H9 (cell line): ENCODE measurements at regions not wholly inside any gene's neighbourhood (a gene's known extent, or its start where the extent isn't known, plus 50 kb on each side); places are given as distances from the start of the nearest gene placed in this dataset.

Experiments used
- DNase-seq: peaks from one replicate; pipeline ENCODE4 v3.0.0-alpha.2; 2017
- H2AFZ ChIP-seq: one replicate; pipeline ENCODE4 v1.6.1; 2013; ENCODE audit warnings: mild to moderate bottlenecking, low read length, control low read depth, moderate library complexity
- H2AK5ac ChIP-seq: 2 replicates; pipeline ENCODE4 v1.6.1; 2013; ENCODE audit warnings: low read length, control low read depth, mixed read lengths; ENCODE audit not compliant: insufficient read length
- H2BK120ac ChIP-seq: one replicate; pipeline ENCODE4 v1.6.1; 2013; ENCODE audit warnings: low read depth, mild to moderate bottlenecking, low read length, control low read depth, inconsistent platforms; ENCODE audit not compliant: poor library complexity, severe bottlenecking
- H2BK12ac ChIP-seq: 2 replicates; pipeline ENCODE4 v1.6.1; 2013; ENCODE audit warnings: low read length, control low read depth, mixed read lengths, low read depth; ENCODE audit not compliant: insufficient read length
- H2BK15ac ChIP-seq: 2 replicates; pipeline ENCODE4 v1.6.1; 2013; ENCODE audit warnings: low read depth, low read length, control low read depth
- H2BK20ac ChIP-seq: one replicate; pipeline ENCODE4 v1.6.1; 2013; ENCODE audit warnings: low read depth, mild to moderate bottlenecking, low read length, control low read depth, inconsistent platforms; ENCODE audit not compliant: poor library complexity, severe bottlenecking
- H2BK5ac ChIP-seq: 2 replicates; pipeline ENCODE4 v1.6.1; 2013; ENCODE audit warnings: low read length, control low read depth, mixed read lengths; ENCODE audit not compliant: insufficient read length
- H3K14ac ChIP-seq: 2 replicates; pipeline ENCODE4 v1.6.1; 2013; ENCODE audit warnings: low read length, control low read depth; ENCODE audit not compliant: insufficient read depth
- H3K18ac ChIP-seq: 2 replicates; pipeline ENCODE4 v1.6.1; 2013; ENCODE audit warnings: low read depth, mild to moderate bottlenecking, mixed read lengths, low read length, control low read depth; ENCODE audit not compliant: insufficient read length
- H3K23ac ChIP-seq: 2 replicates; pipeline ENCODE4 v1.6.1; 2013; ENCODE audit warnings: low read length, control low read depth, mixed read lengths, low read depth; ENCODE audit not compliant: insufficient read length
- H3K23me2 ChIP-seq: 2 replicates; pipeline ENCODE4 v1.6.1; 2013; ENCODE audit warnings: low read depth, mild to moderate bottlenecking, mixed read lengths, low read length, control low read depth; ENCODE audit not compliant: insufficient read length, poor library complexity, severe bottlenecking
- H3K27ac ChIP-seq: 2 replicates; pipeline ENCODE4 v1.5.1; 2013; ENCODE audit warnings: low read length, control low read depth, mixed read lengths, low read depth; ENCODE audit not compliant: insufficient read length
- H3K27me3 ChIP-seq: 2 replicates; pipeline ENCODE4 v1.6.1; 2013; ENCODE audit warnings: low read length, control low read depth, inconsistent platforms; ENCODE audit not compliant: insufficient read depth
- H3K4ac ChIP-seq: 2 replicates; pipeline ENCODE4 v1.6.1; 2013; ENCODE audit warnings: low read depth, mild to moderate bottlenecking, control low read depth, inconsistent platforms, low read length, moderate library complexity
- H3K4me1 ChIP-seq: 2 replicates; pipeline ENCODE4 v1.6.1; 2013; ENCODE audit warnings: low read length, control low read depth, inconsistent platforms; ENCODE audit not compliant: insufficient read depth
- H3K4me2 ChIP-seq: 2 replicates; pipeline ENCODE4 v1.6.1; 2013; ENCODE audit warnings: low read length, control low read depth, mixed read lengths; ENCODE audit not compliant: insufficient read length, insufficient read depth
- H3K56ac ChIP-seq: 2 replicates; pipeline ENCODE4 v1.6.1; 2013; ENCODE audit warnings: low read depth, mild to moderate bottlenecking, mixed read lengths, low read length, control low read depth; ENCODE audit not compliant: insufficient read length
- H3K79me1 ChIP-seq: 2 replicates; pipeline ENCODE4 v1.6.1; 2013; ENCODE audit warnings: low read depth, mild to moderate bottlenecking, moderate library complexity, low read length, control low read depth, inconsistent platforms; ENCODE audit not compliant: insufficient read depth, poor library complexity, severe bottlenecking
- H3K79me2 ChIP-seq: 2 replicates; pipeline ENCODE4 v1.6.1; 2013; ENCODE audit warnings: low read length, control low read depth, inconsistent platforms; ENCODE audit not compliant: insufficient read depth
- H3K9ac ChIP-seq: 2 replicates; pipeline ENCODE4 v1.6.1; 2013; ENCODE audit warnings: low read length, control low read depth, mixed read lengths; ENCODE audit not compliant: insufficient read length; ENCODE audit errors: extremely low read depth
- H3K9me3 ChIP-seq: one replicate; pipeline ENCODE4 v1.6.1; 2013; ENCODE audit warnings: low read depth, low read length, inconsistent platforms; ENCODE audit not compliant: control insufficient read depth
- H3T11ph ChIP-seq: one replicate; pipeline ENCODE4 v1.6.1; 2013; ENCODE audit warnings: mild to moderate bottlenecking, low read length, control low read depth, inconsistent platforms
- H4K20me1 ChIP-seq: one replicate; pipeline ENCODE4 v1.6.1; 2013; ENCODE audit not compliant: control insufficient read depth, insufficient read length, insufficient read depth
- H4K5ac ChIP-seq: 2 replicates; pipeline ENCODE4 v1.6.1; 2013; ENCODE audit warnings: low read depth, mild to moderate bottlenecking, mixed read lengths, low read length, control low read depth; ENCODE audit not compliant: insufficient read length
- H4K8ac ChIP-seq: replicated peaks from 2 replicates; pipeline ENCODE4 v1.6.1; 2013; ENCODE audit warnings: low read length, control low read depth, mixed read lengths, low read depth; ENCODE audit not compliant: insufficient read length
- H4K91ac ChIP-seq: 2 replicates; pipeline ENCODE4 v1.6.1; 2013; ENCODE audit warnings: low read depth, mild to moderate bottlenecking, moderate library complexity, mixed read lengths, low read length, control low read depth; ENCODE audit not compliant: insufficient read length
- H3K27ac Mint-ChIP-seq, 3 experiments: 2 replicates in 2 of 3; 3 replicates in 1 of 3; pipeline ENCODE4 v1.8.0; 2020 to 2021; ENCODE audit warnings: mixed read lengths in 3 of 3, mild to moderate bottlenecking in 1 of 3, moderate library complexity in 1 of 3
- H3K27me3 Mint-ChIP-seq: 2 replicates; pipeline ENCODE4 v1.8.0; 2021; ENCODE audit warnings: low read depth, mild to moderate bottlenecking, moderate library complexity, mixed read lengths
- H3K36me3 Mint-ChIP-seq, 3 experiments: 2 replicates in 2 of 3; 3 replicates in 1 of 3; pipeline ENCODE4 v1.8.0; 2020 to 2021; ENCODE audit warnings: low read depth in 3 of 3, mixed read lengths in 3 of 3; ENCODE audit not compliant: insufficient read depth in 1 of 3
- H3K4me1 Mint-ChIP-seq, 2 experiments: 2 replicates each; pipeline ENCODE4 v1.8.0; 2020; ENCODE audit warnings: mixed read lengths in 2 of 2
- H3K4me3 Mint-ChIP-seq, 2 experiments: 2 replicates in 1 of 2; 3 replicates in 1 of 2; pipeline ENCODE4 v1.8.0; 2020 to 2021; ENCODE audit warnings: mild to moderate bottlenecking in 2 of 2, mixed read lengths in 2 of 2, moderate library complexity in 1 of 2
- H3K9me3 Mint-ChIP-seq, 2 experiments: 2 replicates in 1 of 2; 3 replicates in 1 of 2; pipeline ENCODE4 v1.8.0; 2020; ENCODE audit warnings: mild to moderate bottlenecking in 2 of 2, mixed read lengths in 2 of 2, moderate library complexity in 1 of 2
- CTCF ChIP-seq: fragments of 200-600 bp; sonication (generic); conservative IDR thresholded peaks from 3 replicates; pipeline ENCODE4 v1.8.0; 2021; ENCODE audit warnings: antibody characterized with exemption, mild to moderate bottlenecking
- WGBS: extraction: QIAGEN DNeasy Blood & Tissue Kit; methylation state at CpG from one replicate; pipeline ENCODE4 v1.1.7; 2013; ENCODE audit warnings: missing lambda C conversion rate, low lambda C conversion rate, mixed read lengths; ENCODE audit not compliant: insufficient read length; ENCODE audit errors: extremely low coverage; 5-methylcytosine and 5-hydroxymethylcytosine counted together

GRCh38 chr16:9521749-9522370 is 430.4 kb downstream of the HAPSTR1 start:
- no peak overlapping the region for H2AK5ac ChIP-seq
- TF ChIP-seq CTCF, result no peak
- H2BK5ac ChIP-seq, result no peak overlapping the region
- no peak overlapping the region for H4K5ac ChIP-seq
- H3K9me3 Mint-ChIP-seq, result no peaks in the 10 kb centered on the region; a peak in 2 of 5 replicates
- no peaks in the 10 kb centered on the region for H4K20me1 ChIP-seq
- no peak overlapping the region for H3K4ac ChIP-seq
- H2AFZ ChIP-seq, result no peak overlapping the region
- no peak overlapping the region for H3K18ac ChIP-seq
- H3K23ac ChIP-seq, result no peak overlapping the region
- H3K4me1 ChIP-seq, result peaks cover 6% of the 10 kb centered on the region
- no peak overlapping the region for H3K56ac ChIP-seq
- peaks cover 0 to 5% (median 0%) of the 10 kb centered on the region in 3 experiments; a peak in 1 of 7 replicates for H3K36me3 Mint-ChIP-seq
- no peak overlapping the region for H3T11ph ChIP-seq
- no CpG with 5 or more reads among the region's 7 CpGs for WGBS
- H3K4me2 ChIP-seq, result no peak overlapping the region
- no peaks in the 10 kb centered on the region for H3K9me3 ChIP-seq
- no peak overlapping the region for H3K27ac ChIP-seq
- H3K27ac Mint-ChIP-seq, result no peak overlapping the region
- no peak overlapping the region for H3K9ac ChIP-seq
- H4K8ac ChIP-seq, result no peak overlapping the region
- H3K4me3 Mint-ChIP-seq, result no peak overlapping the region
- DNase-seq, result no peak
- H3K27me3 ChIP-seq, result no peaks in the 10 kb centered on the region; the same call in 1 of the 2 replicates
- no peak overlapping the region for H2BK12ac ChIP-seq
- H3K27me3 Mint-ChIP-seq, result peaks cover 2% of the 10 kb centered on the region
- no peak overlapping the region for H2BK120ac ChIP-seq
- no peak overlapping the region for H2BK15ac ChIP-seq
- H3K14ac ChIP-seq, result no peak overlapping the region
- H3K79me2 ChIP-seq, result no peaks in the 10 kb centered on the region
- H3K23me2 ChIP-seq, result no peaks in the 10 kb centered on the region
- H3K4me1 Mint-ChIP-seq, result peaks cover 22 to 26% of the 10 kb centered on the region in 2 experiments
- no peaks in the 10 kb centered on the region for H3K79me1 ChIP-seq
- no peak overlapping the region for H4K91ac ChIP-seq
- H2BK20ac ChIP-seq, result no peak overlapping the region
